VCaP (cell line): ENCODE measurements at regions not wholly inside any gene's neighbourhood (a gene's known extent, or its start where the extent isn't known, plus 50 kb on each side); places are given as distances from the start of the nearest gene placed in this dataset.

Experiments
- H3K27ac ChIP-seq: fragments of 450-650 bp; 2 replicates; pipeline ENCODE4 v1.5.1; 2017
- CTCF ChIP-seq: fragments of 450-650 bp; conservative IDR thresholded peaks from 2 replicates; pipeline ENCODE4 v1.5.1; 2017; ENCODE audit warnings: mild to moderate bottlenecking, moderate library complexity

- no peak for TF ChIP-seq CTCF
- H3K27ac ChIP-seq, result no peak overlapping the region
These were observed 105.3 kb upstream of the NKX1-1 start for GRCh38 chr4:1511441-1512041.

GRCh38 chr4:1510931-1511330, 104.7 kb upstream of the NKX1-1 start:
- TF ChIP-seq CTCF, result no peak
- no peak overlapping the region for H3K27ac ChIP-seq

- no peak overlapping the region for H3K27ac ChIP-seq
- TF ChIP-seq CTCF, result no peak
These were observed 103.1 kb upstream of the NKX1-1 start for GRCh38 chr4:1509366-1509765.

GRCh38 chr4:1508161-1509160, 102.2 kb upstream of the NKX1-1 start:
- no peak for TF ChIP-seq CTCF
- no peak overlapping the region for H3K27ac ChIP-seq

- TF ChIP-seq CTCF, result no peak
These were observed 100.9 kb upstream of the NKX1-1 start for GRCh38 chr4:1506956-1507721.

GRCh38 chr4:1505511-1506460, 99.5 kb upstream of the NKX1-1 start:
- H3K27ac ChIP-seq, result no peak overlapping the region
- no peak for TF ChIP-seq CTCF

More at GRCh38 chr4:1506956-1507721, 100.9 kb upstream of the NKX1-1 start:
- no peak overlapping the region for H3K27ac ChIP-seq
